ENCODE measurements at regions not wholly inside any gene's neighbourhood (a gene's known extent, or its start where the extent isn't known, plus 50 kb on each side); places are given as distances from the start of the nearest gene placed in this dataset.

GRCh38 chr13:37194428-37194861 lies 89.0 kb upstream of the CSNK1A1L start:
- intact Hi-C loops (cut with DNase I) = no loop called here
- H3K4me1 ChIP-seq = no peaks in the 10 kb centered on the region
- no peak overlapping the region for H3K27ac ChIP-seq
- H3K36me3 ChIP-seq = no peaks in the 10 kb centered on the region
- no peak for DNase-seq
- TF ChIP-seq, protein P1, sequence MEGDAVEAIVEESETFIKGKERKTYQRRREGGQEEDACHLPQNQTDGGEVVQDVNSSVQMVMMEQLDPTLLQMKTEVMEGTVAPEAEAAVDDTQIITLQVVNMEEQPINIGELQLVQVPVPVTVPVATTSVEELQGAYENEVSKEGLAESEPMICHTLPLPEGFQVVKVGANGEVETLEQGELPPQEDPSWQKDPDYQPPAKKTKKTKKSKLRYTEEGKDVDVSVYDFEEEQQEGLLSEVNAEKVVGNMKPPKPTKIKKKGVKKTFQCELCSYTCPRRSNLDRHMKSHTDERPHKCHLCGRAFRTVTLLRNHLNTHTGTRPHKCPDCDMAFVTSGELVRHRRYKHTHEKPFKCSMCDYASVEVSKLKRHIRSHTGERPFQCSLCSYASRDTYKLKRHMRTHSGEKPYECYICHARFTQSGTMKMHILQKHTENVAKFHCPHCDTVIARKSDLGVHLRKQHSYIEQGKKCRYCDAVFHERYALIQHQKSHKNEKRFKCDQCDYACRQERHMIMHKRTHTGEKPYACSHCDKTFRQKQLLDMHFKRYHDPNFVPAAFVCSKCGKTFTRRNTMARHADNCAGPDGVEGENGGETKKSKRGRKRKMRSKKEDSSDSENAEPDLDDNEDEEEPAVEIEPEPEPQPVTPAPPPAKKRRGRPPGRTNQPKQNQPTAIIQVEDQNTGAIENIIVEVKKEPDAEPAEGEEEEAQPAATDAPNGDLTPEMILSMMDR (IDR thresholded peaks at IDR 0.05) = no peak
- ATAC-seq = no peak
- no peaks in the 10 kb centered on the region for H3K27me3 ChIP-seq (ENCODE audit: low read depth)
- H3K4me3 ChIP-seq = no peak overlapping the region
- no peaks in the 10 kb centered on the region for H3K9me3 ChIP-seq

DNA sequence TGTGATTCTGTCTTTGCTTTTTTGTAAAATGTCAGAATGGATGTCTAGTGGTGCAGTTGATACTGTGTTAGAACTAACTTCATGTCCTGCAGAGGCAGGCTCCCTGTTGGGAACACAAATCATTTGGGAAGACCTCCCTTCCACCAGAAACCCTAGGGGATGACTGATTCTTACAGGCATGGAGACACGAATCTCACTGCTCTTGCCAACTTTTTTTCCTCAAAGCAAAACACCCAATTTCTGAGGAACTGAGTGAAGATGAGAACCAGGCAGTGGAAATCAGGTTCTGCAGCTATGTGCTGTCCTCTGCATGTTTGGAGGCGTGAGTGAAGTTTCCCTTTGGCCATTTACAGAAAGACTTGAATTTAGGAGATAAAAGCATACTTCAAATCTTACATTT lies 87.5 kb upstream of the CSNK1A1L start:
- ATAC-seq = no peak
- H3K4me1 ChIP-seq = no peaks in the 10 kb centered on the region
- intact Hi-C loops (cut with DNase I) = no loop called here
- no peak overlapping the region for H3K4me3 ChIP-seq
- no peak overlapping the region for H3K27ac ChIP-seq
- H3K9me3 ChIP-seq = no peaks in the 10 kb centered on the region
- TF ChIP-seq, protein P1 (IDR thresholded peaks at IDR 0.05) = no peak
- no peak for DNase-seq
- no peaks in the 10 kb centered on the region for H3K36me3 ChIP-seq
- H3K27me3 ChIP-seq (ENCODE audit: low read depth) = no peaks in the 10 kb centered on the region

DNA sequence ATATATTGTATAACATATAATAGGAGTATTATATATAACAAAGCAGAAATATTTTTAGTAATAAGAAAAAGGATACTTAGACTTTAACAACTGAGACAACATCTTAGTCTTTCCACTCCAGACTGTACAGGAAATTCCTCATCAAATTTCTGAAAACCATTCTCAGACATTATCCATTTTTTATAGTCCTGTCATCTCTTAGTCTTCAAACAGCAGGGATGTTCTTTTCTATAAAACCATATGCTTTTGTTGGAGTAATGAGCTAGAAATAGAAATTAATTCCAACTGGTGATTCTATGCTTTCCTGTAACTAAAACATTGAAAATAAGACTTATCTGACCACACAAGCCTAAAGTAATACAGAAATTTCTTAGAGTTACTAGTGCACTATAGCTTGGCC lies 82.2 kb upstream of the CSNK1A1L start:
- H3K27me3 ChIP-seq (ENCODE audit: low read depth) = no peaks in the 10 kb centered on the region
- intact Hi-C loops (cut with DNase I) = no loop called here
- no peaks in the 10 kb centered on the region for H3K36me3 ChIP-seq
- ATAC-seq (no peak), DNase-seq (no peak)
- H3K9me3 ChIP-seq = no peaks in the 10 kb centered on the region
- H3K27ac ChIP-seq = no peak overlapping the region
- no peak overlapping the region for H3K4me3 ChIP-seq
- no peaks in the 10 kb centered on the region for H3K4me1 ChIP-seq
- TF ChIP-seq, protein P1 (IDR thresholded peaks at IDR 0.05) = no peak

GRCh38 chr13:37187105-37187504 lies 81.6 kb upstream of the CSNK1A1L start:
- intact Hi-C loops (cut with DNase I) = no loop called here

DNA sequence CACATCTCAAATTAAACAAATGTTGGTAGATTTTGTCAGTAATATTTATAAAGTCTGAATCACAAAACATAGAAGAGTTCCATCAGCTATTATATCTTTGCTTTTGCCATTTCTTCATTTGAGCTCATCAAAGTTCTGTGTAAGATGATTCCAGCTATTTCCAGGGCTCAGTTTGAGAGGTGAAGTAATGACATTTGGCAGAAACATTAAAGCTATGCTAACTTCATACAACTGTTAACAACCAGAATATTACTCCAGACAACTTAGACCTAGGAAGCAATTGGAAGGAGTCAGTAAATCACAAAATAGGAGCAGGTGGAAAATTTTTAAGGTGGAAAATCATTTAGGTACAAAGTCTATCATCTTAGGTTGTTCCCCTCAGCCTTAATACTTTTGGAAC lies 76.2 kb upstream of the CSNK1A1L start:
- Histone ChIP-seq H3K4me3 (no peak overlapping the region), H3K4me1 (peaks cover 5% of the 10 kb centered on the region), H3K9me3 (no peaks in the 10 kb centered on the region), H3K36me3 (no peaks in the 10 kb centered on the region), H3K27ac (no peak overlapping the region), H3K27me3 (ENCODE audit: low read depth) (no peaks in the 10 kb centered on the region)
- TF ChIP-seq, protein P1 (IDR thresholded peaks at IDR 0.05) = no peak
- ATAC-seq (no peak), DNase-seq (no peak)
- intact Hi-C loops (cut with DNase I) = no loop called here

More at GRCh38 chr13:37187105-37187504, 81.6 kb upstream of the CSNK1A1L start:
- ATAC-seq (no peak), DNase-seq (no peak)
- no peaks in the 10 kb centered on the region for H3K36me3 ChIP-seq
- H3K9me3 ChIP-seq = no peaks in the 10 kb centered on the region
- no peaks in the 10 kb centered on the region for H3K4me1 ChIP-seq
- H3K27ac ChIP-seq = no peak overlapping the region
- TF ChIP-seq, protein P1 (IDR thresholded peaks at IDR 0.05) = no peak
- no peaks in the 10 kb centered on the region for H3K27me3 ChIP-seq (ENCODE audit: low read depth)
- H3K4me3 ChIP-seq = no peak overlapping the region

GRCh38 chr13:37179645-37180044 lies 74.2 kb upstream of the CSNK1A1L start:
- Histone ChIP-seq H3K4me3 (no peak overlapping the region), H3K27me3 (ENCODE audit: low read depth) (no peaks in the 10 kb centered on the region), H3K36me3 (no peaks in the 10 kb centered on the region), H3K4me1 (peaks cover 11% of the 10 kb centered on the region), H3K27ac (no peak overlapping the region), H3K9me3 (no peaks in the 10 kb centered on the region)
- TF ChIP-seq, protein P1 (IDR thresholded peaks at IDR 0.05) = no peak
- intact Hi-C loops (cut with DNase I) = no loop called here
- no peak for ATAC-seq
- no peak for DNase-seq
